ENCODE measurements at regions not wholly inside any gene's neighbourhood (a gene's known extent, or its start where the extent isn't known, plus 50 kb on each side); places are given as distances from the start of the nearest gene placed in this dataset.

- no peak for DNase-seq
These were observed 238.8 kb upstream of the PCDH10 start for GRCh38 chr4:132910229-132910748.

- no peak for DNase-seq
These were observed 231.0 kb upstream of the PCDH10 start for GRCh38 chr4:132918096-132918495.

- DNase-seq = no peak
These were observed 225.6 kb upstream of the PCDH10 start for GRCh38 chr4:132923516-132923915.

- DNase-seq = no peak
These were observed 214.2 kb upstream of the PCDH10 start for GRCh38 chr4:132934911-132935310.

GRCh38 chr4:132955146-132955545, 193.9 kb upstream of the PCDH10 start:
- no peak for DNase-seq

GRCh38 chr4:132956962-132957361, 192.1 kb upstream of the PCDH10 start:
- no peak for DNase-seq

- no peak for DNase-seq
These were observed 190.4 kb upstream of the PCDH10 start for GRCh38 chr4:132958457-132959263.

GRCh38 chr4:132981611-132982010, 167.5 kb upstream of the PCDH10 start:
- DNase-seq = no peak

GRCh38 chr4:132982151-132982550, 166.9 kb upstream of the PCDH10 start:
- no peak for DNase-seq

- no peak for DNase-seq
These were observed 158.0 kb upstream of the PCDH10 start for GRCh38 chr4:132991111-132991510.

GRCh38 chr4:132992686-132993085, 156.4 kb upstream of the PCDH10 start:
- no peak for DNase-seq

GRCh38 chr4:132998585-132999230, 150.4 kb upstream of the PCDH10 start:
- DNase-seq = no peak

GRCh38 chr4:133000012-133000411, 149.1 kb upstream of the PCDH10 start:
- no peak for DNase-seq

GRCh38 chr4:133003169-133003568, 145.9 kb upstream of the PCDH10 start:
- DNase-seq = no peak

GRCh38 chr4:133014473-133015135, 134.5 kb upstream of the PCDH10 start:
- no peak for DNase-seq

- DNase-seq = no peak
These were observed 103.8 kb upstream of the PCDH10 start for GRCh38 chr4:133045288-133045687.

- DNase-seq = no peak
These were observed 102.9 kb upstream of the PCDH10 start for GRCh38 chr4:133046156-133046555.

- no peak for DNase-seq
These were observed 90.4 kb upstream of the PCDH10 start for GRCh38 chr4:133058701-133059100.

GRCh38 chr4:133059117-133059516, 90.0 kb upstream of the PCDH10 start:
- no peak for DNase-seq

GRCh38 chr4:133062851-133063250, 86.2 kb upstream of the PCDH10 start:
- DNase-seq = no peak

- DNase-seq = no peak
These were observed 81.0 kb upstream of the PCDH10 start for GRCh38 chr4:133068083-133068482.

GRCh38 chr4:133081246-133081645, 67.8 kb upstream of the PCDH10 start:
- no peak for DNase-seq

- no peak for DNase-seq
These were observed 64.7 kb upstream of the PCDH10 start for GRCh38 chr4:133084421-133084820.

GRCh38 chr4:133095591-133095990, 53.5 kb upstream of the PCDH10 start:
- no peak for DNase-seq

Measured in CD4-positive, alpha-beta T cell treated with Interleukin-17A for 4 hours (primary cell).